Uterus (tissue), 3 donors: ENCODE measurements at regions not wholly inside any gene's neighbourhood (a gene's known extent, or its start where the extent isn't known, plus 50 kb on each side); places are given as distances from the start of the nearest gene placed in this dataset.

Source experiments
- DNase-seq, 2 donors: peaks; one replicate each; pipeline ENCODE4 v3.0.0-alpha.2; 2019 to 2020
- H3K27ac ChIP-seq, 2 donors: fragments of 200-600 bp; sonication (generic); 1 replicate in 1 of 2; 2 replicates in 1 of 2; pipeline ENCODE4 v1.5.1; 2016 to 2018
- H3K27me3 ChIP-seq, 2 donors: fragments of 200-600 bp; sonication (generic); one replicate each; pipeline ENCODE4 v1.5.1; 2018 to 2019; ENCODE audit warnings: control low read depth in 1 of 2
- H3K36me3 ChIP-seq, 2 donors: fragments of 200-600 bp; sonication (generic); one replicate each; pipeline ENCODE4 v1.5.1; 2019; ENCODE audit warnings: control low read depth in 1 of 2
- H3K4me1 ChIP-seq, 2 donors: fragments of 200-600 bp; sonication (generic); one replicate each; pipeline ENCODE4 v1.5.1; 2018 to 2019; ENCODE audit warnings: control low read depth in 1 of 2
- H3K4me3 ChIP-seq, 2 donors: fragments of 200-600 bp; sonication (generic); 1 replicate in 1 of 2; 2 replicates in 1 of 2; pipeline ENCODE4 v1.5.1; 2018 to 2019; ENCODE audit warnings: mild to moderate bottlenecking in 1 of 2
- H3K9me3 ChIP-seq, 2 donors: fragments of 200-600 bp; sonication (generic); one replicate each; pipeline ENCODE4 v1.5.1; 2019; ENCODE audit warnings: control low read depth in 1 of 2
- CTCF ChIP-seq, 4 experiments: fragments of 200-600 bp in 2 of 4; fragments of 450-650 bp in 2 of 4; sonication (generic) in 2 of 4; IDR thresholded peaks; one replicate each; pipeline ENCODE4 v1.5.1; 2016 to 2019; ENCODE audit warnings: antibody characterized with exemption in 4 of 4, mild to moderate bottlenecking in 2 of 4, moderate library complexity in 1 of 4
- POLR2A ChIP-seq, 2 donors: fragments of 450-650 bp; IDR thresholded peaks; one replicate each; pipeline ENCODE4 v1.6.1; 2016; ENCODE audit warnings: antibody characterized with exemption in 2 of 2, mild to moderate bottlenecking in 1 of 2, moderate library complexity in 1 of 2
- intact Hi-C: fragments of 100-400 bp; cut with DNase I; formaldehyde crosslinking; loops from one replicate; pipeline ENCODE4 v1.15.1; 2023; ENCODE audit warnings: low total_unique reads
- donor health status: DM: yes; HTN: yes; CAD: no.

- Histone ChIP-seq H3K27ac (no peak overlapping the region), H3K36me3 (no peaks in the 10 kb centered on the region), H3K4me3 (no peak overlapping the region), H3K9me3 (no peaks in the 10 kb centered on the region), H3K27me3 (no peaks in the 10 kb centered on the region), H3K4me1 (no peaks in the 10 kb centered on the region)
- intact Hi-C loops, result no loop called here
- DNase-seq, result no peak
- no peak for TF ChIP-seq CTCF (IDR thresholded peaks at IDR 0.05)
- TF ChIP-seq POLR2A (IDR thresholded peaks at IDR 0.05), result no peak
These were observed 752.8 kb upstream of the ADAMTS16 start for GRCh38 chr5:4387290-4387689.

DNA sequence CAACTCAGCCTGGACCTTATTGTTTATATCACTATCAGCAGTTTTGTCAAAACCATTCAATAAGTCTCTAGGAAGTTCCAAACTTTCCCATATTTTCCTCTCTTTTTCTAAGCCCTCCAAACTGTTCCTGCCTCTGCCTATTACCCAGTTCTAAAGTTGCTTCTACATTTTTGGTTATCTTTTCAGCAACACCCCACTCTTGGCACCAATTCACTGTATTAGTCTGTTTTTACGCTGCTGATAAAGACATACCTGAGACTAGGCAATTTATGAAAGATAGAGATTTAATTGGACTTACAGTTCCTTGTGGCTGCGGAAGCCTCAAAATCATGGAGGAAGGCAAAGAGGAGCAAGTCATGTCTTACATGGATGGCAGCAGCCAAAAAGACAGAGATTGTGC, 744.4 kb upstream of the ADAMTS16 start:
- intact Hi-C loops, result no loop called here
- DNase-seq, result no peak
- no peak for TF ChIP-seq CTCF (IDR thresholded peaks at IDR 0.05)
- TF ChIP-seq POLR2A (IDR thresholded peaks at IDR 0.05), result no peak
- H3K4me3 ChIP-seq, result no peak overlapping the region
- no peaks in the 10 kb centered on the region for H3K4me1 ChIP-seq
- no peaks in the 10 kb centered on the region for H3K9me3 ChIP-seq
- no peaks in the 10 kb centered on the region for H3K36me3 ChIP-seq
- H3K27me3 ChIP-seq, result no peaks in the 10 kb centered on the region
- no peak overlapping the region for H3K27ac ChIP-seq

- H3K27me3 ChIP-seq, result no peaks in the 10 kb centered on the region
- intact Hi-C loops, result no loop called here
- no peaks in the 10 kb centered on the region for H3K36me3 ChIP-seq
- no peak overlapping the region for H3K27ac ChIP-seq
- H3K4me1 ChIP-seq, result no peaks in the 10 kb centered on the region
- no peaks in the 10 kb centered on the region for H3K9me3 ChIP-seq
- no peak for DNase-seq
- no peak for TF ChIP-seq CTCF (IDR thresholded peaks at IDR 0.05)
- no peak for TF ChIP-seq POLR2A (IDR thresholded peaks at IDR 0.05)
- no peak overlapping the region for H3K4me3 ChIP-seq
These were observed 734.4 kb upstream of the ADAMTS16 start for GRCh38 chr5:4405614-4406219.

GRCh38 chr5:4410151-4410550, 730.0 kb upstream of the ADAMTS16 start:
- Histone ChIP-seq H3K36me3 (no peaks in the 10 kb centered on the region), H3K4me1 (no peaks in the 10 kb centered on the region), H3K27ac (no peak overlapping the region), H3K9me3 (no peaks in the 10 kb centered on the region), H3K27me3 (no peaks in the 10 kb centered on the region), H3K4me3 (no peak overlapping the region)
- TF ChIP-seq POLR2A (IDR thresholded peaks at IDR 0.05), result no peak
- DNase-seq, result no peak
- intact Hi-C loops, result no loop called here

DNA sequence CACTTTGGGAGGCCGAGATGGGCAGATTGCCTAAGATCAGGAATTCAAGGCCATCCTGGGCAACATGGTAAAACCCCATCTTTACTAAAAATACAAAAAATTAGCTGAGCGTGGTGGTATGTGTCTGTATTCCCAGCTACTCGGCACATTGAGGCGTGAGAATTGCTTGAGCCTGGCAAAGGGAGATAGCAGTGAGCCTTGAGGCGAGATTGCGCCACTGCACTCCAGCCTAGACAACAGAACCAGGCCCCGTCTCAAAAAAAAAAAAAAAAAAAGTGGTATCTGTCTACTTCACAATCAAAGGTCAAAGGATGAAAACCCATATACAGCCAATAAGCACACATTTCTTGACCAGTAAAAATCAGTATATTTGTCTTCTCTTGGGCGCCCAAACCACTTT, 728.5 kb upstream of the ADAMTS16 start:
- intact Hi-C loops, result no loop called here
- no peaks in the 10 kb centered on the region for H3K36me3 ChIP-seq
- no peaks in the 10 kb centered on the region for H3K27me3 ChIP-seq
- no peaks in the 10 kb centered on the region for H3K4me1 ChIP-seq
- DNase-seq, result no peak
- no peak overlapping the region for H3K27ac ChIP-seq
- no peaks in the 10 kb centered on the region for H3K9me3 ChIP-seq
- TF ChIP-seq CTCF (IDR thresholded peaks at IDR 0.05) (no peak), POLR2A (IDR thresholded peaks at IDR 0.05) (no peak)
- no peak overlapping the region for H3K4me3 ChIP-seq

- Histone ChIP-seq H3K27ac (no peak overlapping the region), H3K4me1 (no peaks in the 10 kb centered on the region), H3K4me3 (no peak overlapping the region), H3K27me3 (no peaks in the 10 kb centered on the region), H3K36me3 (no peaks in the 10 kb centered on the region), H3K9me3 (no peaks in the 10 kb centered on the region)
- TF ChIP-seq CTCF (IDR thresholded peaks at IDR 0.05), result no peak
- TF ChIP-seq POLR2A (IDR thresholded peaks at IDR 0.05), result no peak
- intact Hi-C loops, result no loop called here
- DNase-seq, result no peak
These were observed 726.1 kb upstream of the ADAMTS16 start for GRCh38 chr5:4413996-4414395.
